H1 (cell line): ENCODE measurements at regions not wholly inside any gene's neighbourhood (a gene's known extent, or its start where the extent isn't known, plus 50 kb on each side); places are given as distances from the start of the nearest gene placed in this dataset.

Experiments used
- CTCF ChIA-PET: fragments of 300-600 bp; sonication (Branson Sonifier 250); formaldehyde crosslinking; loops from one replicate; lab custom pipeline; 2021; ENCODE audit not compliant: partially characterized antibody; lab: Charles Lee
- POLR2A ChIA-PET: fragments of 300-600 bp; sonication (Branson Sonifier 250); formaldehyde crosslinking; loops from one replicate; lab custom pipeline; 2021; ENCODE audit warnings: inconsistent platforms; ENCODE audit not compliant: partially characterized antibody; lab: Charles Lee
- DNase-seq, 2 experiments: peaks; one replicate each; pipeline versions ENCODE4 v3.0.0 to v3.0.0-alpha.2; 2010 to 2022; ENCODE audit warnings: low spot score in 2 of 2, low read depth in 1 of 2, mixed read lengths in 1 of 2
- FAIRE-seq: peaks from 2 replicates; lab custom pipeline; 2011; peaks lifted over from hg19 to GRCh38; lab: Jason Lieb, UNC
- H2AFZ ChIP-seq: 2 replicates; pipeline ENCODE4 v1.8.1; 2012; ENCODE audit warnings: low read length, inconsistent platforms
- H2AK5ac ChIP-seq: 2 replicates; pipeline ENCODE4 v1.6.1; 2013; ENCODE audit warnings: low read depth, low read length
- H2BK120ac ChIP-seq: replicated peaks from 2 replicates; pipeline ENCODE3; 2013; ENCODE audit warnings: low read depth, low read length, inconsistent platforms
- H2BK12ac ChIP-seq: 2 replicates; pipeline ENCODE4 v1.6.1; 2013; ENCODE audit warnings: low read depth, low read length
- H2BK15ac ChIP-seq: 2 replicates; pipeline ENCODE4 v1.6.1; 2013; ENCODE audit warnings: low read length
- H2BK20ac ChIP-seq: 2 replicates; pipeline ENCODE4 v1.6.1; 2013; ENCODE audit warnings: low read length
- H2BK5ac ChIP-seq: 2 replicates; pipeline ENCODE4 v1.6.1; 2013; ENCODE audit warnings: low read depth, low read length
- H3K14ac ChIP-seq: 2 replicates; pipeline ENCODE4 v1.6.1; 2013; ENCODE audit warnings: inconsistent platforms; ENCODE audit not compliant: insufficient read length
- H3K18ac ChIP-seq: 2 replicates; pipeline ENCODE4 v1.6.1; 2013; ENCODE audit warnings: low read length; ENCODE audit errors: extremely low read depth
- H3K23ac ChIP-seq: 2 replicates; pipeline ENCODE4 v1.6.1; 2013; ENCODE audit warnings: inconsistent platforms; ENCODE audit not compliant: insufficient read length
- H3K23me2 ChIP-seq: 2 replicates; pipeline ENCODE4 v1.6.1; 2013; ENCODE audit warnings: low read depth, low read length
- H3K27ac ChIP-seq: 2 replicates; pipeline ENCODE4 v1.6.1; 2011; ENCODE audit warnings: low read depth, low read length, inconsistent platforms
- H3K27me3 ChIP-seq, 4 experiments: replicated peaks in 1 of 4; 1 replicate in 1 of 4; 2 replicates in 3 of 4; pipeline versions ENCODE4 v1.6.1 to v1.8.1; 2011 to 2013; ENCODE audit warnings: low read length in 3 of 4, mild to moderate bottlenecking in 3 of 4, inconsistent platforms in 2 of 4, mixed read lengths in 2 of 4, moderate library complexity in 1 of 4; ENCODE audit not compliant: control insufficient read depth in 3 of 4, insufficient read depth in 3 of 4; ENCODE audit errors: extremely low read depth in 1 of 4
- H3K36me3 ChIP-seq, 4 experiments: 2 replicates each; pipeline versions ENCODE4 v1.6.1 to v1.8.1; 2011 to 2013; ENCODE audit warnings: mild to moderate bottlenecking in 4 of 4, low read length in 3 of 4, moderate library complexity in 2 of 4, control low read depth in 1 of 4, inconsistent platforms in 1 of 4; ENCODE audit not compliant: insufficient read depth in 4 of 4, control insufficient read depth in 2 of 4
- H3K4ac ChIP-seq: replicated peaks from 2 replicates; pipeline ENCODE3; 2013; ENCODE audit warnings: low read length, low read depth, mixed read lengths, inconsistent platforms; ENCODE audit not compliant: insufficient read length
- H3K4me1 ChIP-seq, 4 experiments: replicated peaks in 1 of 4; 1 replicate in 1 of 4; 2 replicates in 3 of 4; pipeline versions ENCODE4 v1.6.1 to v1.8.1; 2011 to 2013; ENCODE audit warnings: low read length in 3 of 4, inconsistent platforms in 2 of 4, mixed read lengths in 1 of 4; ENCODE audit not compliant: insufficient read depth in 4 of 4, control insufficient read depth in 3 of 4
- H3K4me2 ChIP-seq, 2 experiments: 2 replicates each; pipeline versions ENCODE4 v1.6.1 to v1.8.1; 2011 to 2013; ENCODE audit warnings: low read depth in 2 of 2, low read length in 2 of 2, control low read depth in 1 of 2, inconsistent platforms in 1 of 2, mild to moderate bottlenecking in 1 of 2; ENCODE audit not compliant: insufficient read depth in 1 of 2
- H3K4me3 ChIP-seq, 4 experiments: fragments of 200-600, 300-600 bp in 1 of 4; sonication (generic), shearing (Covaris generic), sonication (Bioruptor Twin) in 1 of 4; 2 replicates each; pipeline versions ENCODE4 v1.5.1 to v1.8.1; 2011 to 2016; ENCODE audit warnings: low read length in 4 of 4, low read depth in 3 of 4, control low read depth in 2 of 4, inconsistent platforms in 2 of 4, mild to moderate bottlenecking in 2 of 4, mixed read lengths in 1 of 4, moderate library complexity in 1 of 4; ENCODE audit not compliant: insufficient read depth in 2 of 4; ENCODE audit errors: extremely low read depth in 1 of 4
- H3K56ac ChIP-seq: replicated peaks from 2 replicates; pipeline ENCODE3; 2013; ENCODE audit warnings: low read depth, mild to moderate bottlenecking, mixed read lengths, low read length, inconsistent platforms; ENCODE audit not compliant: insufficient read length
- H3K79me1 ChIP-seq: 2 replicates; pipeline ENCODE4 v1.6.1; 2013; ENCODE audit warnings: low read depth, low read length, control low read depth
- H3K79me2 ChIP-seq, 2 experiments: 2 replicates each; pipeline versions ENCODE4 v1.6.1 to v1.8.1; 2012 to 2013; ENCODE audit warnings: low read length in 2 of 2, mild to moderate bottlenecking in 2 of 2, inconsistent platforms in 1 of 2; ENCODE audit not compliant: insufficient read depth in 2 of 2, control insufficient read depth in 1 of 2
- H3K9ac ChIP-seq, 4 experiments: replicated peaks in 1 of 4; 1 replicate in 1 of 4; 2 replicates in 3 of 4; pipeline versions ENCODE4 v1.6.1 to v1.8.1; 2011 to 2013; ENCODE audit warnings: low read depth in 3 of 4, low read length in 3 of 4, control low read depth in 2 of 4, mild to moderate bottlenecking in 2 of 4, moderate library complexity in 2 of 4, inconsistent platforms in 1 of 4; ENCODE audit errors: extremely low read depth in 1 of 4
- H3K9me3 ChIP-seq, 2 experiments: 2 replicates each; pipeline versions ENCODE4 v1.6.1 to v1.8.1; 2012 to 2013; ENCODE audit warnings: mild to moderate bottlenecking in 2 of 2, moderate library complexity in 2 of 2, control low read depth in 1 of 2, inconsistent platforms in 1 of 2, low read depth in 1 of 2, low read length in 1 of 2, mixed read lengths in 1 of 2; ENCODE audit not compliant: insufficient read depth in 2 of 2
- H4K20me1 ChIP-seq, 2 experiments: replicated peaks in 1 of 2; 2 replicates each; pipeline versions ENCODE3 to v1.8.1; 2011 to 2013; ENCODE audit warnings: inconsistent platforms in 2 of 2, low read length in 2 of 2, mild to moderate bottlenecking in 1 of 2; ENCODE audit not compliant: insufficient read depth in 2 of 2, control insufficient read depth in 1 of 2
- H4K5ac ChIP-seq: 2 replicates; pipeline ENCODE4 v1.6.1; 2013; ENCODE audit warnings: low read length, low read depth, mixed read lengths, inconsistent platforms; ENCODE audit not compliant: insufficient read length
- H4K8ac ChIP-seq: 2 replicates; pipeline ENCODE4 v1.8.0; 2013; ENCODE audit warnings: mild to moderate bottlenecking, moderate library complexity, low read length, inconsistent platforms; ENCODE audit not compliant: insufficient read depth; ENCODE audit errors: extremely low read depth
- H4K91ac ChIP-seq: replicated peaks from 2 replicates; pipeline ENCODE3; 2013; ENCODE audit warnings: low read length, mixed read lengths, inconsistent platforms; ENCODE audit not compliant: insufficient read length
- CBX8 ChIP-seq: fragments of 300-800, 300-1000 bp; sonication (generic); IDR thresholded peaks from 2 replicates; pipeline ENCODE4 v1.7.1; 2016; ENCODE audit warnings: low read depth, low read length, borderline replicate concordance
- NRF1 ChIP-seq: IDR thresholded peaks from 2 replicates; pipeline ENCODE4 v1.6.1; 2011; ENCODE audit warnings: mild to moderate bottlenecking, low read depth, low read length, improper control_type of control experiment
- RAD21 ChIP-seq, 2 experiments: IDR thresholded peaks in 1 of 2; conservative IDR thresholded peaks in 1 of 2; 2 replicates each; pipeline ENCODE4 v1.6.1; 2011; ENCODE audit warnings: low read depth in 2 of 2, low read length in 2 of 2, improper control_type of control experiment in 1 of 2, inconsistent platforms in 1 of 2, mild to moderate bottlenecking in 1 of 2, moderate library complexity in 1 of 2
- RFX5 ChIP-seq: IDR thresholded peaks from 2 replicates; pipeline ENCODE4 v1.6.1; 2011; ENCODE audit warnings: low read depth, low read length, improper control_type of control experiment, borderline replicate concordance

DNA sequence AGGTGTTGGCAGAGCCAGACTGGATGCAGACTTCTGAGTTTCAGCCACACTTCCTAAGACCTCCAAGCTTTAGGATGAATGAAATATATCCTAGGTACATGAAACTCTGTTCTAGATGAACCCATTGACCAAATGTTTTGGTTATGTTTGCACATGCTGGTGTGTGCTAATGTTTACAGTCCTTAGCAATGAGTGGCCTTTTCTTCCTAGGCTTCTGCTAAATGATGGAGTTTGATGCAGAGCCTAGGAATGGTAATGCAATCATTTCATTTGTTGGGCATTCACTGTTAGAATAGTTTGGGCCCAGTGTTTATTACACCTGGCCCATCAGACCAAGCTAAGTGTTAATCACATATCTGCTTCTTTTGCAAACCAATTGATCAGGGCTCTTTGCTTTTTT is 464.7 kb downstream of the MEIS1 start:
- Histone ChIP-seq H3K36me3 (no peaks in the 10 kb centered on the region), H2BK15ac (no peak overlapping the region), H3K9ac (no peak overlapping the region), H3K79me1 (no peaks in the 10 kb centered on the region), H2BK12ac (no peak overlapping the region), H4K5ac (no peak overlapping the region), H3K27ac (no peak overlapping the region), H3K9me3 (no peaks in the 10 kb centered on the region), H3K23me2 (no peaks in the 10 kb centered on the region; the same call in 1 of the 2 replicates), H3K18ac (no peak overlapping the region), H3K4me2 (no peak overlapping the region), H3K4me1 (peaks cover 0 to 2% (median 0%) of the 10 kb centered on the region in 4 experiments; a peak in 2 of 7 replicates), H3K79me2 (no peaks in the 10 kb centered on the region), H2AFZ (no peak overlapping the region), H3K4me3 (no peak overlapping the region), H2BK20ac (no peak overlapping the region), H3K27me3 (no peaks in the 10 kb centered on the region), H3K23ac (no peak overlapping the region), H3K4ac (no peak overlapping the region), H4K20me1 (no peaks in the 10 kb centered on the region), H2AK5ac (no peak overlapping the region), H3K56ac (no peak overlapping the region), H3K14ac (no peak overlapping the region), H2BK5ac (no peak overlapping the region), H4K91ac (no peak overlapping the region), H2BK120ac (no peak overlapping the region), H4K8ac (no peak overlapping the region)
- DNase-seq (no peak), FAIRE-seq (no peak)
- POLR2A ChIA-PET: no interaction called here
- CTCF ChIA-PET: no interaction called here
- TF ChIP-seq CBX8 (no peak), RAD21 (IDR thresholded peaks at IDR 0.05 in 1 of 2, conservative IDR thresholded peaks at IDR 0.05 in 1 of 2; ENCODE audit: low read depth in 2 of 2, low read length in 2 of 2) (no peak), NRF1 (no peak), RFX5 (no peak)
